Tibial nerve (tissue), 4 donors: ENCODE measurements at regions not wholly inside any gene's neighbourhood (a gene's known extent, or its start where the extent isn't known, plus 50 kb on each side); places are given as distances from the start of the nearest gene placed in this dataset.
"Not testable (repeated sequence)": the region's sequence is repeated elsewhere in the genome, so short reads cannot be mapped to it uniquely, and the experiment has no call there.

ENCODE experiments used
- DNase-seq, 2 donors: peaks; one replicate each; pipeline ENCODE4 v3.0.0-alpha.2; 2019; ENCODE audit warnings: low spot score in 2 of 2
- H3K27ac ChIP-seq, 4 donors: fragments of 200-600 bp; sonication (generic) in 3 of 4; one replicate each; pipeline ENCODE4 v1.5.1; 2017 to 2019; ENCODE audit warnings: mild to moderate bottlenecking in 1 of 4
- H3K27me3 ChIP-seq, 2 donors: fragments of 200-600 bp; sonication (generic) in 1 of 2; one replicate each; pipeline versions ENCODE4 v1.5.1 to v1.6.0; 2017 to 2019
- H3K36me3 ChIP-seq, 3 donors: fragments of 200-600 bp; sonication (generic); one replicate each; pipeline ENCODE4 v1.5.1; 2018 to 2019
- H3K4me1 ChIP-seq, 4 donors: fragments of 200-600 bp; sonication (generic) in 3 of 4; one replicate each; pipeline ENCODE4 v1.5.1; 2017 to 2019
- H3K4me3 ChIP-seq, 4 donors: fragments of 200-600 bp; sonication (generic) in 3 of 4; one replicate each; pipeline ENCODE4 v1.5.1; 2017 to 2019; ENCODE audit warnings: mild to moderate bottlenecking in 1 of 4, moderate library complexity in 1 of 4
- H3K9me3 ChIP-seq, 4 donors: fragments of 200-600 bp; sonication (generic) in 3 of 4; one replicate each; pipeline ENCODE4 v1.5.1; 2017 to 2019
- EP300 ChIP-seq, 2 donors: sonication (generic); formaldehyde crosslinking; IDR thresholded peaks; one replicate each; pipeline ENCODE4 v1.6.1; 2017; ENCODE audit warnings: antibody characterized with exemption in 2 of 2, mild to moderate bottlenecking in 1 of 2
- POLR2A ChIP-seq, 2 donors: fragments of 450-650 bp; IDR thresholded peaks; one replicate each; pipeline ENCODE4 v1.6.1; 2017; ENCODE audit warnings: antibody characterized with exemption in 2 of 2, mild to moderate bottlenecking in 2 of 2, moderate library complexity in 2 of 2
- WGBS, 2 donors: methylation state at CpG; one replicate each; pipeline ENCODE4 v1.1.5; 2018; 5-methylcytosine and 5-hydroxymethylcytosine counted together
- TF ChIP-seq, protein P1 (sequence below), 5 experiments: fragments of 200-600 bp in 3 of 5; fragments of 450-650 bp in 2 of 5; sonication (generic) in 3 of 5; IDR thresholded peaks; one replicate each; pipeline ENCODE4 v1.5.1; 2016 to 2019; ENCODE audit warnings: antibody characterized with exemption in 5 of 5, mild to moderate bottlenecking in 3 of 5, moderate library complexity in 2 of 5

DNA sequence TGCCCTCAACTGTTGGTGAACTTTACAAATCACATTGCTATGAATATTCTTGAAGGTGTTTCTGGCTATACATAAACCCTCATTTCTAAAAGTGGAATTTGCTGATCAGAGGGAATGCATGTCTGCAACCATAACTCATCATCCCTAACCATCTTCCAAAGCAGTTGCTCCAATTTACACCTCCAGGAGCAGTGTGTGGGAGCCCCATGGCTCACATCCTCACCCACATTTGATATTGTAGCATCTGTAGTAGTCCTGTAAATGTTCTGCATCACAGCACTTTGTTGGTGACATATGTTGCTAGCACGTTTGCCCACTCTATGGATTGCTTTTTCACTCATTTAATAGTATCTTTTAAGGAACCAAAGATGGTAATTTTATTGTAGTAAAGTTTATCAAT, 183.8 kb upstream of the SMLR1 start:
- WGBS, 2 donors = 67 to 76% methylated on average over 1 of the region's 1 CpG
- no peak for TF ChIP-seq POLR2A (IDR thresholded peaks at IDR 0.05)
- TF ChIP-seq, protein P1, sequence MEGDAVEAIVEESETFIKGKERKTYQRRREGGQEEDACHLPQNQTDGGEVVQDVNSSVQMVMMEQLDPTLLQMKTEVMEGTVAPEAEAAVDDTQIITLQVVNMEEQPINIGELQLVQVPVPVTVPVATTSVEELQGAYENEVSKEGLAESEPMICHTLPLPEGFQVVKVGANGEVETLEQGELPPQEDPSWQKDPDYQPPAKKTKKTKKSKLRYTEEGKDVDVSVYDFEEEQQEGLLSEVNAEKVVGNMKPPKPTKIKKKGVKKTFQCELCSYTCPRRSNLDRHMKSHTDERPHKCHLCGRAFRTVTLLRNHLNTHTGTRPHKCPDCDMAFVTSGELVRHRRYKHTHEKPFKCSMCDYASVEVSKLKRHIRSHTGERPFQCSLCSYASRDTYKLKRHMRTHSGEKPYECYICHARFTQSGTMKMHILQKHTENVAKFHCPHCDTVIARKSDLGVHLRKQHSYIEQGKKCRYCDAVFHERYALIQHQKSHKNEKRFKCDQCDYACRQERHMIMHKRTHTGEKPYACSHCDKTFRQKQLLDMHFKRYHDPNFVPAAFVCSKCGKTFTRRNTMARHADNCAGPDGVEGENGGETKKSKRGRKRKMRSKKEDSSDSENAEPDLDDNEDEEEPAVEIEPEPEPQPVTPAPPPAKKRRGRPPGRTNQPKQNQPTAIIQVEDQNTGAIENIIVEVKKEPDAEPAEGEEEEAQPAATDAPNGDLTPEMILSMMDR (IDR thresholded peaks at IDR 0.05) = no peak
- no peak for TF ChIP-seq EP300 (IDR thresholded peaks at IDR 0.05)
- H3K4me1 ChIP-seq = no peaks in the 10 kb centered on the region
- no peak overlapping the region for H3K27ac ChIP-seq
- no peaks in the 10 kb centered on the region for H3K36me3 ChIP-seq
- no peaks in the 10 kb centered on the region for H3K27me3 ChIP-seq
- H3K4me3 ChIP-seq = no peak overlapping the region
- peaks cover 0 to 18% (median 0%) of the 10 kb centered on the region in 4 donors for H3K9me3 ChIP-seq
- no peak for DNase-seq

DNA sequence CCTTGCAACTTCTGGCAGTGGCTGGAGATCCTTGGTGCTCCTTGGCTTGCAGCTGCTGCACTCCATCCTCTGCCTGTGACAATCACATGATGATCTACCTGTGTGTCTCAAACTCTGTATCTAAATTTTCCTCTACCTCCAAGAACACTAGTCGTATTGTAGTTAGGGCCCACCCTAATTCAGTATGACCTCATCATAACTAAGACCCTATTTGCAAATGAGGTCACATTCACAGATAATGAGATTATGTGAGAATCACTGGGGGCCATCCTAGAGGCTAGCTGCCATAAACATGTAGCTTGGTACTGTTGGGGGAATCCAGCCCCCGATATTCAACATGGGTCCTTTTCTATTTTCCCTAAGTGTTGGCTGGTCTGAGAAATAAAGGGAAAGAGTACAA, 183.0 kb upstream of the SMLR1 start:
- 94 to 97% methylated on average over 2 of the region's 2 CpGs for WGBS, 2 donors
- Histone ChIP-seq H3K36me3 (no peaks in the 10 kb centered on the region), H3K27ac (no peak overlapping the region), H3K4me1 (no peaks in the 10 kb centered on the region), H3K9me3 (peaks cover 0 to 16% (median 0%) of the 10 kb centered on the region in 4 donors), H3K4me3 (no peak overlapping the region), H3K27me3 (no peaks in the 10 kb centered on the region)
- DNase-seq = no peak
- TF ChIP-seq POLR2A (IDR thresholded peaks at IDR 0.05) (no peak), EP300 (IDR thresholded peaks at IDR 0.05) (no peak)
- TF ChIP-seq, protein P1 (IDR thresholded peaks at IDR 0.05) = no peak

DNA sequence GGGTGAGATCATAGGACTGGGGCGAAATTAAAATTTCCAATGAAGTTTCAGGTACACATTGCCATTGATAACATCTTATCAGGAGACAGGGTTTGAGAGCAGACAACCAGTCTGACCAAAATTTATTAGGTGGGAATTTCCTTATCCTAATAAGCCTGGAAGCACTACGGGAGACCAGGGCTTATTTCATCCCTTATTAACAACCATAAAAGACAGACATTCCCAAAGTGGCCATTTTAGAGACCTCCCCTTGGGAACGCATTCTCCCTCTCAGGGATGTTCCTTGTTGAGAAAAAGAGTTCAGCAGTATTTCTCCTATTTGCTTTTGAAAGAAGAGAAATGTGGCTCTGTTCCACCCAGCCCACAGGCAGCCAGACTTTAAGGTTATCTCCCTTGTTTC, 182.4 kb upstream of the SMLR1 start:
- WGBS, 2 donors = 85 to 88% methylated on average over 3 of the region's 3 CpGs
- not testable (repeated sequence) for DNase-seq, H3K4me1 ChIP-seq, H3K4me3 ChIP-seq, H3K27ac ChIP-seq, H3K27me3 ChIP-seq, H3K36me3 ChIP-seq
- H3K9me3 ChIP-seq = peaks cover 0 to 14% (median 0%) of the 10 kb centered on the region in 4 donors

DNA sequence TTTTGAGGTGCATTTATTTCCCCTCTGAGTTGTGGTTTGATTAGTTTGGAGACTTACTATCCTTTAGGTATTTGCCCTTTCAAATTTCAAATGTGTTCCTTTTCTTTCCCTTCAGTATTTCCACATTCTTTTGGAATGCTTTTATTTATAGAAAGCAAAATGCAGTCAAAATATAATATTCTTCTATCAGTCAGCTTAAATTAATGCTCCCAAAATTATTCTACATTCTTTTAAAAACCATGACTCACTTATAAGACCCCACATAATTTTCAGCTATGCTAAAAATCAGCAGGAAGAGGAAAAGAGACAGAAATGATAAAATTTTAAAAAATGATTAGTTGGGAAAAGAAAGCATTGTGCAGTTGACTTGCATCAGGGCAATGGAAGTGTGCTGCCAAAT, 180.0 kb upstream of the SMLR1 start:
- H3K4me1 ChIP-seq = no peaks in the 10 kb centered on the region
- TF ChIP-seq EP300 (IDR thresholded peaks at IDR 0.05) = no peak
- TF ChIP-seq, protein P1 (IDR thresholded peaks at IDR 0.05) = no peak
- TF ChIP-seq POLR2A (IDR thresholded peaks at IDR 0.05) = no peak
- no peak overlapping the region for H3K4me3 ChIP-seq
- H3K27ac ChIP-seq = no peak overlapping the region
- peaks cover 0 to 14% (median 0%) of the 10 kb centered on the region in 4 donors for H3K9me3 ChIP-seq
- no peaks in the 10 kb centered on the region for H3K27me3 ChIP-seq
- H3K36me3 ChIP-seq = no peaks in the 10 kb centered on the region
- no peak for DNase-seq

DNA sequence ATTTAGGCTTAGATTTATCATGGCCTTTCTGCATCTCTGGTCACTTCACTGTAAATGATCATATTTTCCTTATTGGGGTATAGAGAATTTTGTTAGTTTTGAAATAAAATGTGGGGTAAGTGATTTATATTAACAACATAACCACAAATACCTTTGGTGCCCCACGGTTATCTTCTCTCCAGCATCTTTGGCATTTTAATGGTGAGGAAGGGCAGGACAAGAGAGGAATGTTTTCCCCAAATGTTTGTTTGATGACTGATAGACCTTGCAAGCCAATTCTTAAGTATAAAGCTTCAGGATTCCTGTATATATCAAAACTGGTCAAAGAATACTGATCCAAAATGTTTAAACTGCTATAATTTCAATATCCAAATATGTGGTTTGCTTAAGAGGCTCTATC, 171.6 kb upstream of the SMLR1 start:
- DNase-seq = no peak
- Histone ChIP-seq H3K27ac (no peak overlapping the region), H3K9me3 (no peaks in the 10 kb centered on the region), H3K27me3 (no peaks in the 10 kb centered on the region), H3K36me3 (no peaks in the 10 kb centered on the region), H3K4me1 (peaks cover 0 to 5% (median 0%) of the 10 kb centered on the region in 4 donors), H3K4me3 (no peak overlapping the region)
- TF ChIP-seq, protein P1 (IDR thresholded peaks at IDR 0.05) = no peak
- TF ChIP-seq EP300 (IDR thresholded peaks at IDR 0.05) (no peak), POLR2A (IDR thresholded peaks at IDR 0.05) (no peak)
- WGBS, 2 donors = 77 to 79% methylated on average over 1 of the region's 1 CpG

DNA sequence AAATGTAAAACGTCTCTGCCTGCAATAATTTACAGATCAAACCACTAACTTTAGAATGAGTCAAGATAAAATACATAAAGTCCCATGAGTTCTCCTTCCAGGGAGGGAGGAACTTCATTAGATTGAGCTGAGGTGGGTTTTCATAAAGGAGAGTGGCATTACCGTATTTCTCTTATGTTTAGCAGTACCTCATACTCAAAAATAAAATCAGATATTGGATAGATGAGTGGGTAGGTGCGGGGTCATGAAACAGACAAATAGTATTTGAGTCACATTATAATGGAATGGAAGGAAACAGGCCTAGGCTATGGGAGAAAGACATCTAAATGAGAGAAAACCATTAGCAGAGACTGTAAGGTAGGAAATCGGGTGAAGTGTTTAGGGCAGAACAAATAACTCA, 166.1 kb upstream of the SMLR1 start:
- Histone ChIP-seq H3K36me3 (no peaks in the 10 kb centered on the region), H3K4me1 (no peaks in the 10 kb centered on the region), H3K4me3 (no peak overlapping the region), H3K27ac (no peak overlapping the region), H3K9me3 (no peaks in the 10 kb centered on the region), H3K27me3 (no peaks in the 10 kb centered on the region)
- TF ChIP-seq, protein P1 (IDR thresholded peaks at IDR 0.05) = no peak
- no peak for TF ChIP-seq POLR2A (IDR thresholded peaks at IDR 0.05)
- no peak for TF ChIP-seq EP300 (IDR thresholded peaks at IDR 0.05)
- 78 to 85% methylated on average over 4 of the region's 4 CpGs for WGBS, 2 donors
- no peak for DNase-seq
